ENCODE measurements at regions not wholly inside any gene's neighbourhood (a gene's known extent, or its start where the extent isn't known, plus 50 kb on each side); places are given as distances from the start of the nearest gene placed in this dataset.

- DNase-seq (ENCODE audit: low spot score) = no peak
Observed at GRCh38 chr1:228848406-228848805, 113.1 kb downstream of the RHOU start.

DNA sequence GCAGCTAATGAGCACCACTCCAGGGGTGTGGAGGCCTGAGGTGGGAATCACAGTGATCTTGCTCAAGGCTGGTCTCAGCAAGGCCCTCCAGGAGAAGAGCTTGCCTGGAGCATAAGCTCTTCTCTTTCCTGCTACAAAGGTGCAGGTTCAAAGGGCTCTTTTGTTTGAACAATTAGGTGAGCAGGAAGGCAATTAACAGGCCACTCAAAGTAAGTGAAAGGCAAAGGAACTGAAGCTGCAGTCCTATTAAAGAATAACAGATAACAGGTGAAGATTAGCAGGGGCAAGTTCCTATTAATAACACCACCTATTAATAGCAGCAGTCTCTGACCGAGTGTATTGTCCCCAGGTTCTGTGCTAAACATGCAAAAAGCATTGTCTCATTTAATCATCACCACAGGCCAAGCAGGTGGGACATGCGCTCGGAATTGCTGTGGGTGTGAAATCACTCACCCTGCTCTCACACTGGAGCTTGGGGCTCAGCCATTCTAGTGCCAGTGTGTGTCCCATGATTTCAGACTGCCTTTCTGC lies 113.8 kb downstream of the RHOU start:
- no peak for DNase-seq (ENCODE audit: low spot score)

DNA sequence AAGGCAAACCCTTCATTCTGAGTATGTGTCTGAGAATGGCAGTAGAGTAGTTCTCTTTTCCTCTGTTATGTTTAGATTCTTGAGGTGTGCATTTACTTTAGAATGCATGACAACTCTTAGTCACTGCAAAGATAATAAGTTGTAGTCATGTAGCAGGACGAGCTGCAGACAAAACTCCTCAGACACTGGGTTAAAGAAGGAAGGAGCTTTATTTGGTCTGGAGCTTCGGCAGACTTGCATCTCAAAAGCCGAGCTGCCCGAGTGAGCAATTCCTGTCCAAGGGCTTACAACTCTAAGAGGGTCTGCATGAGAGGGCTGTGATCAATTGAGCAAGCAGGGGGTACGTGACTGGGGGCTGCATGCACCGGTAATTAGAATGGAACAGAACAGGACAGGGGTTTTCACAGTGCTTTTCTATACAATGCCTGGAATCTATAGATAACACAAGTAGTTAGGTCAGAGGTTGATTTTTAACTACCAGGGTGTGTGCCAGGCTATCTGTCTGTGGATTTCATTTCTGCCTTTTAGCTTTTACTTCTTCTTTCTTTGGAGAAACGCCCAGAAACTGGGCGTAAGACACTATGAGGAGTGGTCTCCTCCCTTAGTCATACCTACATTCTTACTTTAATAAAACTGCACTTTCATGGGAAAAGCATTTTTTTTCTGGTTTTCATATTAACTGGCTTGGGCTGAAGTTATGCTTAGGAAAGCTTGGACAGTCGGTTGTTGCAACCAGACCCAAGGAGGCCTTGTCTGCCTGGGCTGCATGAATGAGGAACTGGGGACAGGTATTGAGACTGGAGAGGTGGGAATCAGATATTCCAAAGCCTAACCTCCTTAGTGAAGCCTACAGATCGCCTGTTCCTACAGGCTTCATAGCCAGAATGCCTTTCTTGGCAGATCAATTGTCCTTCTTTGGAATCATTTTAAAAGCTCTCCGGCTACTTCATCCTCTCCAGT lies 115.1 kb downstream of the RHOU start:
- DNase-seq (ENCODE audit: low spot score) = no peak

DNA sequence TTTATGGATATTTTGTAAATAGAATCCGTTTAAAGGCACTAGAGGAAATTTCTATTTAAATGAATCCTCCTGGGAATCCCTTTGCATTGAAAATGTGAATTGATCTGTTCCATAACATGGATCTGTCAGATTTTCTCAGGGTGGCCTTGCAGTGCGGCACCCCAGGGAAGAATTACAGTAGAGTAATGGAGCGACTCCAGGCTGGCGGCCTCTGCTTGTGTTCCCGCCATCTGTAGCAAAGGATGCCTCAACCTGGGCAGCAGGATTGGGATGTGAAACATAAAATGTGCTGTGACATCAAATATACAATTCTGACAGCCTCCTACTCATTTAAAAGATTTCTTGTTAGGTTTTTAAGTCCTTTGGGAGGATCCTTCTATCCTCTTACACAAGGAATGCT lies 115.9 kb downstream of the RHOU start:
- DNase-seq (ENCODE audit: low spot score) = no peak

GRCh38 chr1:228851618-228852017 lies 116.3 kb downstream of the RHOU start:
- DNase-seq (ENCODE audit: low spot score) = no peak

DNA sequence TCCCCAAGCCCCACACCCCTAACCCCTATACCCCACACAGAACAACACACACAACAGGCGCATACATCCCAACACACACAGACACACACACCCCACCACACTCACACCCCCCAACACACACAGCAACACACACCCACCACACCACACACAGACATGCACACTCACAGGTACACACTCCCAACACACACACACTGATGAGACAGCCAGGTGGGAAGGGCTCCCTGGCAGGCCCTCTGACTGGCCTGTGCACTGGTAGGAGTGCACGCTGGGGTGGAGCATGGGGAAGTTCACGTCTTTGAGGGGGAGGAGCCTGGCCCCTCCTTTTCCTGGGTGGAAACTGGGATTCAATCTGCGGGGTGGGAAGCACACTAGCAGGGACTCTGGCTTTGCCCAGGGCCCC lies 116.7 kb downstream of the RHOU start:
- DNase-seq (ENCODE audit: low spot score) = no peak

- DNase-seq (ENCODE audit: low spot score) = no peak
Observed at GRCh38 chr1:228852511-228853088, 117.3 kb downstream of the RHOU start.

GRCh38 chr1:228853191-228853590 lies 117.9 kb downstream of the RHOU start:
- no peak for DNase-seq (ENCODE audit: low spot score)

- no peak for DNase-seq (ENCODE audit: low spot score)
Observed at GRCh38 chr1:228853637-228854036, 118.4 kb downstream of the RHOU start.

DNA sequence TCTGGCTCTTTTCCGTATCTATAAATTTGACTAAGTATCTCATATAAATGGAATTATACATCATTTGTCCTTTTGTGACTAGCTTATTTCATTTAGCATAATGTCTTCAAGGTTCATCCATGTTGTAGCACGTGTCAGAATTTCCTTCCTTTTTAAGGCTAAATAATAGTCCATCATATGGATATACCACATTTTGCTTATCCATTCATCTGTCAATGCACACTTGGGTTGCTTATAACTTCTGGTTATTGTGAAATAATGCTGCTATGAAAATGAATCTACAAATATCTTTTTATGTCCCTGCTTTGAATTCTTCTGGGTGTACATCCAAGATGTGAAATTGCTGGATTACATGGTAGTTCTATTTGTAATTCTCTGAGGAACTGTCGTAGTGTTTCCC lies 119.6 kb downstream of the RHOU start:
- no peak for DNase-seq (ENCODE audit: low spot score)

- no peak for DNase-seq (ENCODE audit: low spot score)
Observed at GRCh38 chr1:228857611-228858010, 122.3 kb downstream of the RHOU start.

- no peak for DNase-seq (ENCODE audit: low spot score)
Observed at GRCh38 chr1:228860911-228861831, 125.9 kb downstream of the RHOU start.

DNA sequence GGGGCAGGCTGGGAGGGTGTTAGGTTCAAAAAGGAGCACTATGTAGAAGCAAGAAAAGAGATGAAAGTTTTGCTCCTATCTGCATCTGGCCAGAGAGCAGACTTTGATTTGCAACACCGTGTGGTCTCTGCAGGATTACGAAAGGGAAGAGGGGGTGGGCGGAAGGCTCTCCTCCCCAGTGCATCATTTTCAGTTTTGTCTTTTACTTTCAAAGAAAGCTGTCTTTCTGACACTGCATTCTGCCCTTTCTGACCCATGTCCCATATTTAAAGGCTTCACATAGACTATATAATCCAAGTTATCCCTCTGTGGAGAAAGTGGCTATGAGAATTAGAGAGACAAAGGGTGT lies 126.5 kb downstream of the RHOU start:
- DNase-seq (ENCODE audit: low spot score) = no peak

DNA sequence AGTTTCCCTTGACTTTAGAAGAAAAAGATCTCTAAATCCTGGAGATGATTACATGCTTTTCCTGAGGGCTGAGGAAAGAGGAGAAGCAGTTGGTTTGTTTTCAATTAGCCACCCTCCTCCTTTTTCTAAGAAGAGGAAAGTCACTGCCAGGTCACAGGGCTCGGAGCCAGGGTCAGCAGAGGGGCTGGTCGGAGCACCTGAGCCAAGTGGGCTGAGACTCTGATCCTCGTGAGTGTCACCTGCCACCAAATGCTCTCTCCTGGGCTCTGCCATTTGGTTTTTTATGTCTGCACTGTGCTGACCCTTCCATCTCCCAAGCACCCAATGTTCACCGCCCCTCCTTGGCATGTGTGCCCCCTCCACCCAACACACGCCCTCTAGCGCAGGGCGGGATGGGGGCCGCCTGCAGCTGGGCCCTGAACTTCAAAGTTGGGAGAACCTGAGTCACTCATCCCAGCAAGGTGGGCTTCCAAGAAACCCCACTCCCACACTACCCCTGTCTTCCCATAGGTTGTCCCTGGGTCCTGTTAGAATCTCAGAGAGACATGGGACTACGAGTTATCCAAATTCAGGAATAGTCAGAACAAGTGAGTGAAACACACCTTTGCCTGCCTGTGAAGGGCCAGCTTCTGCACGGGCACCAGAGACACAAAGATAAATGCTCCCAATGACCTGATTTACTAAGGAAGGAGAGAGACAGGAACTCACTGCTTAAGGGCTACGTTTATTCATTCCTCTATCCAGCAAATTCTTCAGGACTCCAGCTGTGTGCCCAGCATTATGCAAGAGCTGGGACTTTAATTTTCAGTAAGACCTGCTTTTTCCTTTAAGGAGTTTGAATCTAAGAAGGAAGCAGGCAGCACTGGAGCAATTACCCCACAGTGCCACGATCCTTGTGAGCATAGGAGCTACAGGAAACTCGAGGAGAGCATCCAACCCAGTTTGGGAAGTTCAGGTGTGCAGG lies 127.5 kb downstream of the RHOU start:
- no peak for DNase-seq (ENCODE audit: low spot score)

GRCh38 chr1:228863776-228864175 lies 128.5 kb downstream of the RHOU start:
- no peak for DNase-seq (ENCODE audit: low spot score)

DNA sequence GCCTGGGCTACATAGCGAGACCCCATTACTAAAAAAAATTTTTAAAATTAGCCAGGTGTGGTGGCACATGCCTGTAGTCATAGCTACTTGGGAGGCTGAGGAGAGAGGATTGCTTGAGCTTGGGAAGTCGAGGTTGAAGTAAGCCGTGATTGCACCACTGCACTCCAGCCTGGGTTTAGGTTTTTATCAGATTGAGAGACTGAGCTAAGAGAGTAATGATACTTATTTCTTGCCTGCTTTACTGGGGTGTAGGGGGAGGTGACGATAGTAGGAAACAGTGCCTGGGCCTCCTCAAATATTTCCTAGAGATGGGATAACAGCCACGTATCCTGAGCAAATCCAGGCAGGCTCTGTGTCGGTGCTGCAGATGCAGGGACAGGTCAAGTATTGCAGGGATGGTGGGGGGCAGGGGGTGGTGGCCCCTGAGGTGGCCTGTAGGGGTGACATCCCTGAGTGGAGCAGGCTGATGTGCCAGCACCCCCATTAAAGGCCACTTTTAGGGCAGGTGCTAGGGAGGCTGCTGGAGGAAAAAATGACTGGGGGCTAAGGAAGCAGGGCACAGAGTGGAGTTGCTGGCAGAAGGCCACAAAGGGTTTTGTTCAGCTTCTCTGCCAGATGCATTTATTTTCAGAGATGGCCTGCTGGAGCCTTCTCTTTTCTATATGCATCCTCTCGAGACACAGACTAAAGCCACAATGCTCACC lies 130.5 kb downstream of the RHOU start:
- DNase-seq (ENCODE audit: low spot score) = no peak

- DNase-seq (ENCODE audit: low spot score) = no peak
Observed at GRCh38 chr1:228866468-228866867, 131.2 kb downstream of the RHOU start.

DNA sequence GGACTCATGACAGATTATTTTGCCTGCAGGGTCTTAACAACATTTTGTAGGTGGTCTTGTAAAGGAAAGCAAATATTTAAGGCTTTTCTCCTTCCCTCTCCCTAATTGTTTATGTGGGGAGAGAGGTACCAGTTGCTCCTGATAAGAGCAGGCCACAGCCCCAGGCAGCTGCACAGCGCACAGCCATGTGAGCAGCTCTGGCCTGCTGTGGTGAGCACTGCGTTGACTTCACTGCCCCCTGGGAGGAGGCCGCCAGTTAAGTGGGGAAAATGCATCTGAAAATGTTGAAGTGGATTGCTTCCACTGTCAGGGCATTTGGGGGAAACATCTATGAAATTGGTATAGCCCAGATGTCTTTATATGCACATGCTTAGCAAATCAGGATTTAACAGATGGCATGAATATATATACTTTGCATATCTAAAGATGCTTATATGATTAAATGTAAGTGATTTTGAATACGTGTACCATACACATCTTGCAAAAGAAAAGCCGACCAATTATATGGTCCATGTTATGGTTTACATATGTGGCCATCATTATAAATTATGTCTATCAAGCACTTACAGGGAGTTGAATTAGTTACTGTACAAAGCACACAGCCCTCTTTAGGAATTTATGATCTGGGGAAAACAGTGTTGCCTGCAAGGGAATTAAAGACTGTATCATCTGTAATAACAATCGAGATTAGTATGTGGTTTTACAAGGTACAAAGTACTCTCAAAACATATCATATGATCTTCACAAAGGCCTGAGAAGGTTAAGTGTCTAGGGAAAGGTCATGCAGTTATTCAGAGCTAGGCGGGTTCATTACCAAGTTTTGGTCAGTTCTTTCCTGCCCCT lies 132.1 kb downstream of the RHOU start:
- peak; percentile 76 for DNase-seq (ENCODE audit: low spot score)

DNA sequence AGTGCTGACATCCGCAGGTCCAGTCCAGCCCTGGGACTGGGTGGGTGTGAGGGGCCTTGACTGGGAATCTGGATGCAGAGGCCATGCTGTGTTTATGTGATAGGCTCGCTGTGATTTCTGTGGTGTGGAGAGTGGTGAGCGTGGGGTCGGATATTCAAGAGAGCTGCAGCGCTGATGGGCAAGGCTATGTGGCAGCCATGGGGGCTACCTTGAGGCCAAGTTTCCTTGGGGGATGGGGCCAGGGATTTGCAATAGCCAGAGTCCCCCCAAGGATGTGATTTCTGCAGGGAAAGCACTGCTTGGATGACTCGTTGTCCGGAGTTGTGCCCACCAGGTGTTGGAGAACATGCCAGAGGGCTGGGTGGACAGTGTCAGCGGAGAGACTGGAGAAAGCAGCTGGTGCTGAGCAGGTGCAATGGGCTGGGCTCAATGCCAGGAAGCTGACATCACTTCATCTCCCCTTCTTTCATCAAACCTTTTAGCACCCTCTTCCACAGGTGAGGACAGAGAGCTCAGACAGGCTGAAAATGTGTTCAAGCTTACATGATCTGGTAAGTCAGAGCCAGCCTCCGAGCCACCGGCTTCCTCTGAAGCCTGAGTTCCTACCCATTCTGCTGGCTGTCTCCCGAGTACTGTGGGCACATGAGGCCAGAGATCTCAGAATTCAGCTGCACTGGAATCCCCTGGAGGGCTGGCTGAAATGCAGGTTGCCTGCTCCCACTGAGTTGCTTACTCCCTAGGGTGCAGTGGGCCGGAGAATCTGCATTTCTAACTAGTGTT lies 132.9 kb downstream of the RHOU start:
- DNase-seq (ENCODE audit: low spot score) = no peak
